Smooth muscle cell (in vitro differentiated cells): ENCODE measurements at regions not wholly inside any gene's neighbourhood (a gene's known extent, or its start where the extent isn't known, plus 50 kb on each side); places are given as distances from the start of the nearest gene placed in this dataset.
"Not testable (repeated sequence)": the region's sequence is repeated elsewhere in the genome, so short reads cannot be mapped to it uniquely, and the experiment has no call there.

Experiments used
- DNase-seq: peaks from one replicate; lab custom pipeline; 2025; ENCODE audit not compliant: unreplicated experiment; lab: John Stamatoyannopoulos, UW
- H2AFZ ChIP-seq: fragments of 200-600 bp; sonication (generic); 2 replicates; pipeline ENCODE4 v1.6.0; 2016; ENCODE audit warnings: antibody characterized with exemption, low read depth, mild to moderate bottlenecking
- H3F3A ChIP-seq: fragments of 200-600 bp; sonication (generic); 2 replicates; pipeline ENCODE4 v1.6.0; 2017; ENCODE audit warnings: antibody characterized with exemption, low read depth
- H3K27ac ChIP-seq: fragments of 200-600 bp; sonication (generic); 2 replicates; pipeline ENCODE4 v1.5.1; 2016; ENCODE audit warnings: low read depth, mild to moderate bottlenecking
- H3K27me3 ChIP-seq: fragments of 200-600 bp; sonication (generic); 2 replicates; pipeline ENCODE4 v1.6.1; 2016; ENCODE audit warnings: low read depth, mild to moderate bottlenecking
- H3K36me3 ChIP-seq: fragments of 200-600 bp; sonication (generic); 2 replicates; pipeline ENCODE4 v1.5.1; 2016; ENCODE audit warnings: low read depth
- H3K4me1 ChIP-seq: fragments of 200-600 bp; sonication (generic); 2 replicates; pipeline ENCODE4 v1.5.1; 2016; ENCODE audit warnings: low read depth
- H3K4me2 ChIP-seq: fragments of 200-600 bp; sonication (generic); 2 replicates; pipeline ENCODE4 v1.6.0; 2016; ENCODE audit warnings: mild to moderate bottlenecking
- H3K4me3 ChIP-seq: fragments of 200-600 bp; sonication (generic); 2 replicates; pipeline ENCODE4 v1.5.1; 2016; ENCODE audit warnings: mild to moderate bottlenecking
- H3K79me2 ChIP-seq: fragments of 200-600 bp; sonication (generic); 2 replicates; pipeline ENCODE4 v1.6.0; 2016; ENCODE audit warnings: low read depth, mild to moderate bottlenecking
- H3K9ac ChIP-seq: fragments of 200-600 bp; sonication (generic); 2 replicates; pipeline ENCODE4 v1.6.0; 2016; ENCODE audit warnings: low read depth
- H3K9me3 ChIP-seq: fragments of 200-600 bp; sonication (generic); replicated peaks from 2 replicates; pipeline ENCODE4 v1.5.1; 2016; ENCODE audit warnings: low read depth
- H4K20me1 ChIP-seq: fragments of 200-600 bp; sonication (generic); 2 replicates; pipeline ENCODE4 v1.6.0; 2016; ENCODE audit warnings: low read depth
- CTCF ChIP-seq: fragments of 200-600 bp; sonication (generic); IDR thresholded peaks from 2 replicates; pipeline ENCODE4 v1.5.1; 2017; ENCODE audit warnings: borderline replicate concordance, mild to moderate bottlenecking, antibody characterized with exemption; ENCODE audit not compliant: insufficient read depth, poor library complexity, severe bottlenecking
- WGBS: methylation state at CpG from one replicate; pipeline ENCODE4 v1.1.7; 2016; ENCODE audit warnings: low lambda C conversion rate; 5-methylcytosine and 5-hydroxymethylcytosine counted together

GRCh38 chr9:40909821-40910220 lies 218.7 kb downstream of the FOXD4L6 start:
- WGBS, result 70% methylated on average over 4 of the region's 4 CpGs
- Histone ChIP-seq H3K4me2 (no peak overlapping the region), H3K9ac (no peak overlapping the region), H3K4me3 (no peak overlapping the region), H3K36me3 (no peaks in the 10 kb centered on the region), H2AFZ (no peak overlapping the region), H4K20me1 (no peaks in the 10 kb centered on the region), H3K27ac (no peak overlapping the region), H3K27me3 (no peaks in the 10 kb centered on the region), H3K4me1 (no peaks in the 10 kb centered on the region), H3K9me3 (peaks cover 39% of the 10 kb centered on the region), H3K79me2 (no peaks in the 10 kb centered on the region), H3F3A (no peaks in the 10 kb centered on the region)
- no peak for DNase-seq
- no peak for TF ChIP-seq CTCF

- not testable (repeated sequence) for H3K9ac ChIP-seq, H3K4me2 ChIP-seq, H3K4me1 ChIP-seq, DNase-seq, H3K79me2 ChIP-seq, H3K27me3 ChIP-seq, H2AFZ ChIP-seq, H4K20me1 ChIP-seq, H3K4me3 ChIP-seq, H3K27ac ChIP-seq, H3K36me3 ChIP-seq, H3F3A ChIP-seq
- WGBS, result 75% methylated on average over 8 of the region's 8 CpGs
- H3K9me3 ChIP-seq, result peaks cover 44% of the 10 kb centered on the region
Measured at GRCh38 chr9:40909111-40909510, 219.4 kb downstream of the FOXD4L6 start.

- H3K4me1 ChIP-seq, result no peaks in the 10 kb centered on the region
- H2AFZ ChIP-seq, result no peak overlapping the region
- H3K27me3 ChIP-seq, result no peaks in the 10 kb centered on the region
- no peak for TF ChIP-seq CTCF
- peaks cover 49% of the 10 kb centered on the region for H3K9me3 ChIP-seq
- H3K4me3 ChIP-seq, result no peak overlapping the region
- no peaks in the 10 kb centered on the region for H4K20me1 ChIP-seq
- no peak for DNase-seq
- H3K36me3 ChIP-seq, result no peaks in the 10 kb centered on the region
- no peaks in the 10 kb centered on the region for H3F3A ChIP-seq
- 66% methylated on average over 16 of the region's 16 CpGs for WGBS
- no peak overlapping the region for H3K9ac ChIP-seq
- H3K79me2 ChIP-seq, result no peaks in the 10 kb centered on the region
- H3K4me2 ChIP-seq, result no peak overlapping the region
- no peak overlapping the region for H3K27ac ChIP-seq
Measured at GRCh38 chr9:40907657-40908624, 220.5 kb downstream of the FOXD4L6 start.

- not testable (repeated sequence) for DNase-seq, H3K4me1 ChIP-seq, H3K27ac ChIP-seq, H3K4me3 ChIP-seq, H3K4me2 ChIP-seq, H3F3A ChIP-seq, H3K79me2 ChIP-seq, H4K20me1 ChIP-seq, H3K36me3 ChIP-seq, H3K9ac ChIP-seq, H3K27me3 ChIP-seq, H2AFZ ChIP-seq
- WGBS, result 61% methylated on average over 5 of the region's 5 CpGs
- peaks cover 49% of the 10 kb centered on the region for H3K9me3 ChIP-seq
Measured at GRCh38 chr9:40906879-40907278, 221.6 kb downstream of the FOXD4L6 start.

GRCh38 chr9:40892315-40892714 lies 236.2 kb downstream of the FOXD4L6 start:
- peaks cover 35% of the 10 kb centered on the region for H3K9me3 ChIP-seq
- 79% methylated on average over 2 of the region's 2 CpGs for WGBS
- H3K27ac ChIP-seq, result not testable (repeated sequence)

GRCh38 chr9:40885858-40886257 lies 242.6 kb downstream of the FOXD4L6 start:
- WGBS, result 84% methylated on average over 14 of the region's 14 CpGs
- H3K9me3 ChIP-seq, result peaks cover 34% of the 10 kb centered on the region
- H3F3A ChIP-seq, result not testable (repeated sequence)

More at GRCh38 chr9:40892315-40892714, 236.2 kb downstream of the FOXD4L6 start:
- not testable (repeated sequence) for H4K20me1 ChIP-seq, H3K4me1 ChIP-seq, H3K9ac ChIP-seq, H3K36me3 ChIP-seq, H3K4me2 ChIP-seq, DNase-seq, H3K27me3 ChIP-seq, H2AFZ ChIP-seq, H3F3A ChIP-seq, H3K4me3 ChIP-seq, H3K79me2 ChIP-seq

GRCh38 chr9:40884902-40885490 lies 243.5 kb downstream of the FOXD4L6 start:
- DNase-seq, H3K4me2 ChIP-seq, H3K36me3 ChIP-seq, H3K9ac ChIP-seq, H3K79me2 ChIP-seq, H3K4me3 ChIP-seq, H2AFZ ChIP-seq, H3K4me1 ChIP-seq, H3K27me3 ChIP-seq, H3K27ac ChIP-seq, H3F3A ChIP-seq, H4K20me1 ChIP-seq: not testable (repeated sequence)
- 75% methylated on average over 18 of the region's 18 CpGs for WGBS
- peaks cover 37% of the 10 kb centered on the region for H3K9me3 ChIP-seq

More at GRCh38 chr9:40885858-40886257, 242.6 kb downstream of the FOXD4L6 start:
- H3K27ac ChIP-seq, H3K9ac ChIP-seq, H3K4me2 ChIP-seq, H3K36me3 ChIP-seq, H3K27me3 ChIP-seq, H3K4me1 ChIP-seq, H3K79me2 ChIP-seq, DNase-seq, H3K4me3 ChIP-seq, H2AFZ ChIP-seq, H4K20me1 ChIP-seq: not testable (repeated sequence)
